Breast epithelium (tissue), 3 donors: ENCODE measurements at regions not wholly inside any gene's neighbourhood (a gene's known extent, or its start where the extent isn't known, plus 50 kb on each side); places are given as distances from the start of the nearest gene placed in this dataset.

Experiments
- POLR2A ChIP-seq: fragments of 450-650 bp; IDR thresholded peaks from one replicate; pipeline ENCODE4 v1.6.1; 2016; ENCODE audit warnings: antibody characterized with exemption, mild to moderate bottlenecking, moderate library complexity
- POLR2AphosphoS5 ChIP-seq, 3 donors: sonication (generic); formaldehyde crosslinking; IDR thresholded peaks; one replicate each; pipeline ENCODE4 v1.6.1; 2017; ENCODE audit warnings: antibody characterized with exemption in 3 of 3
- TF ChIP-seq, protein P1 (sequence below), 3 donors: fragments of 450-650 bp; IDR thresholded peaks; one replicate each; pipeline ENCODE4 v1.5.1; 2016 to 2017; ENCODE audit warnings: antibody characterized with exemption in 3 of 3, mild to moderate bottlenecking in 3 of 3, moderate library complexity in 3 of 3

DNA sequence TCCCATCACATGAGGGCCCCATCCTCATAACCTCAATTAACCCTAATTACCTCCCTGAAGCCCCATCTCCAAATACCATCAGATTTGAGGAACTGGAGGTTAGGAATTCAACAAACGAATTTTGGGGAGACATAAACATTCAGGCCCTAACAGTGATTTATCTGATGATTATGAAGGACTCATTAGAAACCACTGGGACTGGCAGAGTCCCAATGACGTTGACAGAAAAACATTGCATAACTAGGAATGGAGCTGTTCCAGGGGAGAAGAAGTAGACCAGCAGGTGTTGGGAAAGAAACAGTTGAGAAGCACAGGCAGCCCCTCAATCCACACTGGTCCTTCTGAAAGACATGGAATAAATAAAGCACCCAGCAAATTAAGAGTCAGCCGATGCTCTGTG is 282.0 kb downstream of the MAP2K4 start:
- TF ChIP-seq POLR2AphosphoS5 (IDR thresholded peaks at IDR 0.05) (no peak), POLR2A (no peak)
- TF ChIP-seq, protein P1, sequence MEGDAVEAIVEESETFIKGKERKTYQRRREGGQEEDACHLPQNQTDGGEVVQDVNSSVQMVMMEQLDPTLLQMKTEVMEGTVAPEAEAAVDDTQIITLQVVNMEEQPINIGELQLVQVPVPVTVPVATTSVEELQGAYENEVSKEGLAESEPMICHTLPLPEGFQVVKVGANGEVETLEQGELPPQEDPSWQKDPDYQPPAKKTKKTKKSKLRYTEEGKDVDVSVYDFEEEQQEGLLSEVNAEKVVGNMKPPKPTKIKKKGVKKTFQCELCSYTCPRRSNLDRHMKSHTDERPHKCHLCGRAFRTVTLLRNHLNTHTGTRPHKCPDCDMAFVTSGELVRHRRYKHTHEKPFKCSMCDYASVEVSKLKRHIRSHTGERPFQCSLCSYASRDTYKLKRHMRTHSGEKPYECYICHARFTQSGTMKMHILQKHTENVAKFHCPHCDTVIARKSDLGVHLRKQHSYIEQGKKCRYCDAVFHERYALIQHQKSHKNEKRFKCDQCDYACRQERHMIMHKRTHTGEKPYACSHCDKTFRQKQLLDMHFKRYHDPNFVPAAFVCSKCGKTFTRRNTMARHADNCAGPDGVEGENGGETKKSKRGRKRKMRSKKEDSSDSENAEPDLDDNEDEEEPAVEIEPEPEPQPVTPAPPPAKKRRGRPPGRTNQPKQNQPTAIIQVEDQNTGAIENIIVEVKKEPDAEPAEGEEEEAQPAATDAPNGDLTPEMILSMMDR (IDR thresholded peaks at IDR 0.05) = no peak
